ENCODE measurements at regions not wholly inside any gene's neighbourhood (a gene's known extent, or its start where the extent isn't known, plus 50 kb on each side); places are given as distances from the start of the nearest gene placed in this dataset.
"Not testable (repeated sequence)": the region's sequence is repeated elsewhere in the genome, so short reads cannot be mapped to it uniquely, and the experiment has no call there.

DNA sequence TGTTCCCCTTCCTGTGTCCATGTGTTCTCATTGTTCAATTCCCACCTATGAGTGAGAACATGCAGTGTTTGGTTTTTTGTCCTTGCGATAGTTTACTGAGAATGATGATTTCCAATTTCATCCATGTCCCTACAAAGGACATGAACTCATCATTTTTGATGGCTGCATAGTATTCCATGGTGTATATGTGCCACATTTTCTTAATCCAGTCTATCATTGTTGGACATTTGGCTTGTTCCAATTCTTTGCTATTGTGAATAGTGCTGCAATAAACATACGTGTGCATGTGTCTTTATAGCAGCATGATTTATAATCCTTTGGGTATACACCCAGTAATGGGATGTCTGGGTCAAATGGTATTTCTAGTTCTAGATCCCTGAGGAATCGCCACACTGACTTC lies 712.5 kb upstream of the ADGRB3 start:
- not testable (repeated sequence) for FAIRE-seq; DNase-seq (ENCODE audit: insufficient read length, low spot score)

DNA sequence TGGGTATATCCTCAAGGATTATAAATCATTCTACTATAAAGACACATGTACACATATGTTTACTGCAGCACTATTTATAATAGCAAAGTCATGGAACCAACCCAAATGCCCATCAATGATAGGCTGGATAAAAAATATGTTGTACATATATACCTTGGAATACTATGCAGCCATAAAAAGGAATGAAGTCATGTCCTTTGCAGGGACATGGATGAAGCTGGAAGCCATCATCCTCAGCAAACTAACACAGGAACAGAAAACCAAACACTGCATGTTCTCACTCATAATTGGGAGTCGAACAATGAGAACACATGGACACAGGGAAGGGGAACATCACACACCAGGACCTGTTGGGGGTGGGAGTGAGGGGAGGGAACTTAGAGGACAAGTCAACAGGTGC lies 715.0 kb upstream of the ADGRB3 start:
- not testable (repeated sequence) for FAIRE-seq; DNase-seq (ENCODE audit: insufficient read length, low spot score)

DNA sequence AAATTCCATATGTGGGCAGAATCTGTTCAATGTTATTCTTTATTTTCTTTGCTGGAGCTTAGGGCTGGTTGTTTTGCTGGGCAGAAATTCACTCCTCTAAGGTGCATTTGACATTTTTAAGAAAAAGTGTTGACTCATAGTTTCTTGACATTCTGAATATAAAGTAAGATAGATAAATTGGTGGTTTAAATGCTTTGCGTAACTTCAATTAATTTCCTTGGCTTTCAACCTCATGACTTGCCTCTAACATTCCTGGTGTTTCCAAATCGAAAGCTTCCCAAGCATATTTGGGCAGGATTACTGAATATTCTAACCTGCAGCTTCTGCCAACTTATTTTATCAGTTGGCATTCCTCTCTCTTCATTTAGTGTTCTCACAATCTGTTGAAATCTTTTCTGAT lies 718.7 kb upstream of the ADGRB3 start:
- FAIRE-seq (no peak), DNase-seq (ENCODE audit: insufficient read length, low spot score) (no peak)

GRCh38 chr6:67914419-67914818 lies 720.7 kb upstream of the ADGRB3 start:
- DNase-seq (ENCODE audit: insufficient read length, low spot score) (no peak), FAIRE-seq (no peak)

DNA sequence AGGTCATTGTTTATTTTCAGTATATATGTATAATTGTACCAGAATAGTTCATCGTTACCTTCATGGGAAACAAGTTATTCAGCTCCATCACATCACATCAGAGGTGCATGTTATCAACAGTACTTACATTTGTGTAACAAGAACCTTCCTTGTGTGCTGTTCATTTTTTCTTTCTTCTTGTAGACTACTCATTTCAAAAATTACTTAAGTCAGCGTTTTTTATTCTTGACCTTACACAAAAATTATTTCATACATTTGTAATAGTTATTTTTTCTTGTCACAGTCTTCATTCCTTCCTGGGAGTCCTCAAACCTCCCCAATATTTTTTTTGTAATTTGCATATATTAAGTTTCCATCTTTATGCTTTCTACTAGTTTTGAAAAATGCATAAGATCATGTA lies 725.7 kb upstream of the ADGRB3 start:
- no peak for DNase-seq (ENCODE audit: insufficient read length, low spot score)
- FAIRE-seq: no peak

- FAIRE-seq (no peak), DNase-seq (ENCODE audit: insufficient read length, low spot score) (no peak)
Observed at GRCh38 chr6:67908379-67908778, 726.7 kb upstream of the ADGRB3 start.

DNA sequence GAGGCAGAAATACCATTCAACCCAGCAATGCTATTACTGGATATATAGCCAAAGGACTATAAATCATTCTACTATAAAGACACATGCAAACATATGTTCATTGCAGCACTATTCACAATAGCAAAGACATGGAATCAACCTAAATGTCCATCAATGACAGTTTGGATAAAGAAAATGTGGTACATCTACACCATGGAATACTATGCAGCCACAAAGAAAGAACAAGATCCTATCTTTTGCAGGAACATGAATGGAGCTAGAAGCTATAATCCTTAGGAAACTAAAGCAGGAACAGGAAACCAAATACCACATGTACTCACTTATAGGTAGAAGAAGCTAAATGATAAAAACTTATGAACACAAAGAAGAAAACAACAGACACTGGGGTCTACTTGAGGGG lies 730.3 kb upstream of the ADGRB3 start:
- not testable (repeated sequence) for FAIRE-seq; DNase-seq (ENCODE audit: insufficient read length, low spot score)

GRCh38 chr6:67898875-67899274 lies 736.2 kb upstream of the ADGRB3 start:
- DNase-seq (ENCODE audit: insufficient read length, low spot score): no peak
- FAIRE-seq: no peak

DNA sequence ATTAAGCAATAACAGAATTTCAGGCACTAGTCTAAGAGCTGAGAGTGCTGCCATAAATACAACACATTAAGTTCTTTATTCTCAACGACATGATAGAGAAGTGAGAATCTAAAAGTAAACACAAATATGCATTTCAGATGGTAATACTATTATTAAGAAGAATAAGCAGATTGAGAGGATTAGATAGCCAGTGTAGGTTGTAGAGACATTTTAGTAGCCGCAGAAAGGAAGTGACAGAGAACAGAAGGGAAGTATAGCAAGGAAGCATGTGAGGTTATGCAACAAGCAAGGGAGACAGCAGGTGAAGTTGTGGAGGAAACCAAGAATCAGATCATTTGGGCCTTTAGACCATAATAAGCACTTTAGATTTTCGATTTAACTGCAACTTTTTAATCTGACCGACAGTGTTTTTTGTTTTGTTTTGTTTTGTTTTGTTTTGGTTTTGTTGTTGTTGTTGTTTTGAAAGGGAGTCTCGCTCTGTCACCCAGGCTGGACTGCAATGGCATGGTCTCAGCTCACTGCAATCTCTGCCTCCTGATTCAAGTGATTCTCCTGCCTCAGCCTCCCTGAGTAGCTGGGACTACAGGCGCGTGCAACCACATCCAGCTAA lies 737.0 kb upstream of the ADGRB3 start:
- no peak for DNase-seq (ENCODE audit: insufficient read length, low spot score)
- FAIRE-seq: no peak

DNA sequence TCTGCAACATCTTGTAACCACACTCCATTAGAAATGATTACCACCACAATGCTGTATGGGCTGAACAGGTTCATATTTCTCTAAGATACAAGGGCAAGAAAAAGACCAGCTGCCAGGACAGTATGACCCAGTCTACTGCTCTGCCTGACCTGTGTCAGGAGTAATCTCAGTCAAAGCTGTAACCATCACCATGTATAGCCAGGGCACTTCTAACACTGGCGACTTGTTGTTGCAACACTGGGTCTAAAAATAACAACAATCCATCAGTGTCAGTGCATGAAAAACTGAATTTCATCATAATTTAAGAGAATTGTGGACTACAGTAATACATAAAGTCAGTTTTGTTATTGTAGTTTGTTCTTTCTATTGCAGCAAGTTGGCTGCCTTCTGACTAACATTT lies 738.6 kb upstream of the ADGRB3 start:
- DNase-seq (ENCODE audit: insufficient read length, low spot score) (no peak), FAIRE-seq (no peak)

- DNase-seq (ENCODE audit: insufficient read length, low spot score) (no peak), FAIRE-seq (no peak)
Observed at GRCh38 chr6:67889682-67889995, 745.4 kb upstream of the ADGRB3 start.

- no peak for FAIRE-seq
- no peak for DNase-seq (ENCODE audit: insufficient read length, low spot score)
Observed at GRCh38 chr6:67888886-67889681, 746.0 kb upstream of the ADGRB3 start.

- no peak for FAIRE-seq
Observed at GRCh38 chr6:67888546-67888885, 746.6 kb upstream of the ADGRB3 start.

DNA sequence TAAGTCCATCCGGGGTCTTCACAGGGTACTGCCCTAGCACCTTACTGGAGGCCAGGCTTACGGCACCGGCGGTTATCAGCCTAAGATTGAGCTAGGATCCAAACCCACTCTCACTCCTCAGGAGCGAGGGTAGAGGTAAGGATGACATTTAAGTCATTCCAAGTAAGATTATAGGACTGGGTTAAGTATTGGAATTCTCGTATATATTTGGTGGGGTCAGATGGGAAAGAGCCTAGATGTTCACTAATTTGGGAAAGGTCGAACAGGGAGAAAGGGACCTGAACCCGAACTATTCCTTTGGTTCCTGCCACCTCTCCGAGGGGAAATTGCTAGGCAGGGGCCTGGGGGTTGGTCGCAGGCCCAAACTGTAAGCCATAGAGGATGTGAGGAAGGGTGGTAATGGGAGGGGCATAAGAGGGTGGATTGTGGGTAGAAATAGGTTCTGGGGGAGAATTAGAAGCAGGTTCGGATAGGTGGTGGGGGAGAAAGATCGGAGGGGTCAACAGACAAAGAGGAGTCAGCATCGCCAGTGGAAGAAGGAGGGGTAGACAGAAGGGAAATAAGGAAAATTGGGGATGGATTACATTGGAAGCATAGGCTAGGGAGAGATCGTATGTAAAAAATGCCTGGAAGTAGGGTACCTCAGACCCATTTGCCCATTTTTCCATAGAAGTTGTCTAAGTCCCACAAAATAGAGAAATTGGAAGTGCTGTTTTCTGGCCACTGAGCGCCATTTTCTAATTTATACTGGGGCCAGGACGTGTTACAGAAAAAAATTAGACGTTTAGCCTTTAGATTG lies 747.1 kb upstream of the ADGRB3 start:
- FAIRE-seq: no peak
- DNase-seq (ENCODE audit: insufficient read length, low spot score): no peak

More at GRCh38 chr6:67888546-67888885, 746.6 kb upstream of the ADGRB3 start:
- DNase-seq (ENCODE audit: insufficient read length, low spot score): no peak

GRCh38 chr6:67887419-67887746 lies 747.7 kb upstream of the ADGRB3 start:
- FAIRE-seq: no peak
- no peak for DNase-seq (ENCODE audit: insufficient read length, low spot score)

DNA sequence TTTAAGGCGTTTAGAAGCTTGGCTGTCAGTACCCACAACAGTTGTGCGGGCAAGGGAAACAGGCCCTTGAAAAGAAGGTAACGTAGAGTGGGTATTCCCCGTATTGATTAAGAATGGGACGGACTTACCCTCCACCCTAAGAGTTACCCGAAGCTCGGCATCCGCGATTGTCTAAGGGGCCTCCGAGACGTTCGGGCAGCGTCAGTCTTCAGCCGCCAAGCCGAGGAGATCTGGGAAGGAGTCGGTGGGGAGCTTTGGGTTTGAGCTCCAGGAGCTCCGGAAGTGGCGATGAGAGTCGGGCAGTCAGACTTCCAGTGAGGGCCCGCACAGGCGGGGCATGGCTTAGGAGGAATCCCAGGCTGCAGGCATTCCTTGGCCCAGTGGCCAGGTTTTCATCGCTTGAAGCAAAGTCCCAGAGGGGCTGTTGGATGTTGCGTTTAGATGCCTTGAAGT lies 748.2 kb upstream of the ADGRB3 start:
- FAIRE-seq (no peak), DNase-seq (ENCODE audit: insufficient read length, low spot score) (no peak)

DNA sequence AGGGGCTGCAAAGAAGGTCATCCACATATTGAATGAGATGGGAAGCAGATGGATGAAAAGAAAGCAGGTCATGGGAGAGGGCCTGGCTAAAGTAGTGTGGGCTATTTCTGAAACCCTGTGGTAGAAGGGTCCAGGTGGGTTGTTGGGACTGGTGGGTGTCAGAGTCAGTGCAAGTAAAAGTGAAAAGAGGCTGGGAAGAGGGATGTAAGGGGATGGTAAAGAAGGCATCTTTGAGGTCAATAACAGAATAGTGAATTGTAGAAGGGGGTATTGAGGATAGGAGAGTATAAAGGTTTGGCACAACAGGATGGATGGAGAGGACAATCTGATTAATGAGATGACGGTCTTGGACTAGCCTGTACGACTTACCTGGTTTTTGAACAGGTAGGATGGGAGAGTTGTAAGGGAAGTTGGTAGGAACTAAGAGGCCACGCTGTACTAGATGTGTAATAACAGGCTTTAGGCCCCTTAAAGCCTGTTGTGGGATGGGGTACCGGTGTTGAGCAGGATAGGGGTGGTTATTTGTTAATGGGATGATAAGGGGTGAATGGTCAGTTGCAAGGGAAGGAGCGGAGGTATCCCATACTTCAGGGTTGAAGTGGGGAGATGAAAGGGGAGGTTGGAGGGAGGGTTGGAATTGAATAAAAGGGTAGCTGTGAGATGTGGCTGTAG lies 748.9 kb upstream of the ADGRB3 start:
- DNase-seq (ENCODE audit: insufficient read length, low spot score): no peak
- FAIRE-seq: no peak

- no peak for DNase-seq (ENCODE audit: insufficient read length, low spot score)
- no peak for FAIRE-seq
Observed at GRCh38 chr6:67885081-67886033, 749.7 kb upstream of the ADGRB3 start.

GRCh38 chr6:67884442-67884841 lies 750.6 kb upstream of the ADGRB3 start:
- DNase-seq (ENCODE audit: insufficient read length, low spot score) (no peak), FAIRE-seq (no peak)
